GM12878 (cell line): ENCODE measurements at regions not wholly inside any gene's neighbourhood (a gene's known extent, or its start where the extent isn't known, plus 50 kb on each side); places are given as distances from the start of the nearest gene placed in this dataset.

Experiments used
- ATAC-seq: fragments of 200-7000 bp; cut with Tn5 transposase; 3 replicates; pipeline ENCODE4 v1.9.1; 2020; ENCODE audit warnings: mild to moderate bottlenecking, moderate library complexity
- BruUV-seq: library from RNA; stranded (reverse); fragments of 400-500 nt; replicated peaks from 2 replicates; lab custom pipeline; 2021; lab: Mats Ljungman, UMichigan
- CTCF ChIA-PET: fragments of 300-600 bp; sonication (Branson Sonifier 250); formaldehyde crosslinking; extraction: SDS; loops from one replicate; lab custom pipeline; 2021; ENCODE audit warnings: inconsistent platforms; lab: Yijun Ruan, JAX
- POLR2A ChIA-PET: fragments of 350-600 bp; formaldehyde crosslinking; extraction: SDS; loops from one replicate; lab custom pipeline; 2021; ENCODE audit warnings: inconsistent platforms; lab: Charles Lee
- RAD21 ChIA-PET: fragments of 300-600 bp; sonication (Branson Sonifier 250); formaldehyde crosslinking; loops from one replicate; lab custom pipeline; 2023; ENCODE audit warnings: antibody characterized with exemption; ENCODE audit not compliant: unreplicated experiment; lab: Charles Lee
- SMC1A ChIA-PET: fragments of 300-600 bp; sonication (Branson Sonifier 250); formaldehyde crosslinking; loops from one replicate; lab custom pipeline; 2023; ENCODE audit not compliant: unreplicated experiment, uncharacterized antibody; lab: Charles Lee
- DNase-seq: peaks from one replicate; pipeline ENCODE4 v3.0.0-alpha.2; 2011; ENCODE audit warnings: low read depth, low spot score
- FAIRE-seq: peaks from 3 replicates; lab custom pipeline; 2011; peaks lifted over from hg19 to GRCh38; lab: Jason Lieb, UNC
- H2AFZ ChIP-seq: 2 replicates; pipeline ENCODE4 v1.6.0; 2011; ENCODE audit warnings: low read depth, low read length, control low read depth; ENCODE audit not compliant: control insufficient read depth
- H3K27ac ChIP-seq: 2 replicates; pipeline ENCODE4 v1.5.1; 2011; ENCODE audit warnings: control low read depth; ENCODE audit not compliant: control insufficient read depth, insufficient read depth
- H3K27me3 ChIP-seq, 2 experiments: replicated peaks in 1 of 2; 2 replicates each; pipeline versions ENCODE4 v1.6.0 to v1.6.1; 2011; ENCODE audit warnings: low read length in 1 of 2; ENCODE audit not compliant: control insufficient read depth in 2 of 2, insufficient read depth in 2 of 2
- H3K36me3 ChIP-seq, 2 experiments: 2 replicates each; pipeline ENCODE4 v1.5.1; 2011; ENCODE audit warnings: low read length in 1 of 2; ENCODE audit not compliant: control insufficient read depth in 2 of 2, insufficient read depth in 2 of 2
- H3K4me1 ChIP-seq: 2 replicates; pipeline ENCODE4 v1.6.1; 2011; ENCODE audit warnings: mild to moderate bottlenecking, low read length, moderate library complexity, mixed read lengths; ENCODE audit not compliant: control insufficient read depth, insufficient read depth
- H3K4me2 ChIP-seq: 2 replicates; pipeline ENCODE4 v1.6.0; 2011; ENCODE audit warnings: control low read depth; ENCODE audit not compliant: control insufficient read depth, insufficient read depth
- H3K4me3 ChIP-seq: fragments of 200-600 bp; sonication (generic); 2 replicates; pipeline ENCODE4 v1.5.1; 2016
- H3K79me2 ChIP-seq: 2 replicates; pipeline ENCODE4 v1.6.0; 2011; ENCODE audit warnings: low read length; ENCODE audit not compliant: control insufficient read depth, insufficient read depth
- H3K9ac ChIP-seq: 2 replicates; pipeline ENCODE4 v1.8.0; 2011; ENCODE audit warnings: low read length, control low read depth, mixed read lengths; ENCODE audit not compliant: control insufficient read depth, insufficient read depth
- H3K9me3 ChIP-seq: replicated peaks from 3 replicates; pipeline ENCODE4 v1.5.1; 2011; ENCODE audit warnings: mild to moderate bottlenecking, low read length; ENCODE audit not compliant: control insufficient read depth, insufficient read depth
- H4K20me1 ChIP-seq: 2 replicates; pipeline ENCODE4 v1.6.0; 2011; ENCODE audit not compliant: control insufficient read depth, insufficient read depth
- CHD1 ChIP-seq: IDR thresholded peaks from 2 replicates; pipeline ENCODE4 v1.6.1; 2012; ENCODE audit warnings: low read depth, low read length, improper control_type of control experiment
- CREB1 ChIP-seq: IDR thresholded peaks from 2 replicates; pipeline ENCODE4 v1.6.1; 2012; ENCODE audit warnings: low read depth, mild to moderate bottlenecking, inconsistent platforms
- KAT2A ChIP-seq: conservative IDR thresholded peaks from 2 replicates; pipeline ENCODE4 v1.6.1; 2011; ENCODE audit warnings: low read depth, low read length; ENCODE audit not compliant: control insufficient read depth
- NRF1 ChIP-seq: conservative IDR thresholded peaks from 2 replicates; pipeline ENCODE4 v1.6.1; 2011; ENCODE audit warnings: mild to moderate bottlenecking, low read depth, low read length, improper control_type of control experiment
- PAX5 ChIP-seq: IDR thresholded peaks from 2 replicates; pipeline ENCODE4 v1.6.1; 2011; ENCODE audit warnings: low read depth, low read length, borderline replicate concordance
- SREBF1 ChIP-seq: IDR thresholded peaks from 2 replicates; pipeline ENCODE4 v1.6.1; 2012; ENCODE audit warnings: mild to moderate bottlenecking, low read length
- SREBF2 ChIP-seq: IDR thresholded peaks from 2 replicates; pipeline ENCODE4 v1.6.1; 2012; ENCODE audit warnings: mild to moderate bottlenecking, low read length
- TBL1XR1 ChIP-seq: IDR thresholded peaks from 2 replicates; pipeline ENCODE4 v1.6.1; 2012; ENCODE audit warnings: low read depth, low read length, improper control_type of control experiment
- ZNF207 ChIP-seq: fragments of 450-650 bp; IDR thresholded peaks from 2 replicates; pipeline ENCODE4 v1.6.1; 2014; ENCODE audit warnings: antibody characterized with exemption, mild to moderate bottlenecking, borderline replicate concordance
- WGBS: methylation state at CpG from one replicate; pipeline ENCODE4 v1.1.6; 2016; ENCODE audit warnings: low lambda C conversion rate; ENCODE audit not compliant: insufficient replicate concordance, insufficient coverage; ENCODE audit errors: missing lambda C conversion rate; 5-methylcytosine and 5-hydroxymethylcytosine counted together
- in situ Hi-C: fragments of 300-500 bp; cut with MboI; formaldehyde crosslinking; loops from 9 replicates; pipeline ENCODE4 v1.14.3; 2018; ENCODE audit warnings: mixed read lengths
- intact Hi-C: fragments of 100-400 bp; cut with micrococcal nuclease; formaldehyde crosslinking; loops from one replicate; pipeline ENCODE4 v1.14.2; 2022; ENCODE audit not compliant: unreplicated experiment
- TF ChIP-seq, protein P1 (sequence below): fragments of 450-650 bp; IDR thresholded peaks from 2 replicates; pipeline ENCODE4 v1.6.1; 2017; ENCODE audit warnings: mild to moderate bottlenecking, moderate library complexity
- TF ChIP-seq, protein P2 (sequence below): fragments of 450-650 bp; formaldehyde crosslinking; IDR thresholded peaks from 2 replicates; pipeline ENCODE4 v1.4.0; 2020; ENCODE audit warnings: mild to moderate bottlenecking, moderate library complexity
- TF ChIP-seq, protein P3 (sequence below): IDR thresholded peaks from 2 replicates; pipeline ENCODE4 v1.6.1; 2011; ENCODE audit warnings: mild to moderate bottlenecking, low read depth, low read length, moderate library complexity; ENCODE audit not compliant: insufficient replicate concordance

DNA sequence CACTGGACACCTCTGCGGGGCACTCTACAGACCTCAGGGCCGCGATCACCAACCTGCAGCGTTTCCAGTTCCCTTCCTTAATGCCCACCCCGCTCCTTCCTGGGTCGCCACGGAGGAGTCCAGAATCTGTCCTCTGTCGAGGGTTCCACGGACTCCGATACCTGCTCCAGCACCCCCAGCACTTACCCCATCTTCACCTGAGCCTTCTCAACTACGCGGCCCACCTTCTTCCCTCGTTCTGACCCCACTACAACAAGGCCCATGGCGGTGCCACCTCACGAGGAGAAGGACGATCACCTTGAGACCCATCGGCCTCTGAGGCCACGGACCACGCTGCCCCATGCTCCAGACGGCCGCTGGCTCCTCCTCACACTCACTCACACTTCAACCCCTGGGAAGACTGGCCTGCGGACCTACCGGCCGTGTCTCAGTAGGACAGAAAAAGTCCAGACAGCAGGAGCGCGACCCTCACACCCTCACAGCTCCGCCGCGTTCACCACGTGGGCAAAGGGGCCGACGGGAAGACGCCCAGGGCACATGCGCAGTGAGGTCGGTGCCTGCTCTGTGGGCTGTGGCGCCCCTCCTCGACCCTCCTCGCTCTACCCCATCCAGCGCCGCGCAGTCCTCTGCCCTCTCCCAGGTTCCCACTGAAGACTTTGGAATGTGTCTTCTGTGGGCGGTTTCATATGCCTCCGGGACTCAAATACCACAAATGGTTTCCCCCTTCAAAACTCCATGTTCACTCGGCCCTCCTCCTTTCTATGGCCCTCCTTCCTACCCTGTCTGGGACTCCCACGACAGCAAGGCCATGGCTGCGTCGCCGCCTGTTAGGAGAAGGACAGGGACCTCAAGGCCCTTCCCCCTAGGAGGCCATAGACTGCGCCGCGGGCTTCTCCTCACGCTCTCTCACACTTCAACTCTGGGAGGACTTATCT lies 193.9 kb upstream of the PHF14 start:
- in situ Hi-C loops = no loop called here
- no peaks in the 10 kb centered on the region for H3K9me3 ChIP-seq
- ATAC-seq (no peak), DNase-seq (no peak), FAIRE-seq (no peak)
- no peaks in the 10 kb centered on the region for H3K79me2 ChIP-seq
- no peaks in the 10 kb centered on the region for H3K4me1 ChIP-seq
- ChIA-PET SMC1A (no interaction called here), CTCF (no interaction called here)
- H3K4me3 ChIP-seq = no peak overlapping the region
- no peak overlapping the region for H2AFZ ChIP-seq
- BruUV-seq = no TSS peak
- intact Hi-C loops = no loop called here
- H3K36me3 ChIP-seq = no peaks in the 10 kb centered on the region
- H3K27me3 ChIP-seq = no peaks in the 10 kb centered on the region
- H3K27ac ChIP-seq = no peak overlapping the region
- no peak overlapping the region for H3K4me2 ChIP-seq
- no peak overlapping the region for H3K9ac ChIP-seq
- TF ChIP-seq, protein P1, sequence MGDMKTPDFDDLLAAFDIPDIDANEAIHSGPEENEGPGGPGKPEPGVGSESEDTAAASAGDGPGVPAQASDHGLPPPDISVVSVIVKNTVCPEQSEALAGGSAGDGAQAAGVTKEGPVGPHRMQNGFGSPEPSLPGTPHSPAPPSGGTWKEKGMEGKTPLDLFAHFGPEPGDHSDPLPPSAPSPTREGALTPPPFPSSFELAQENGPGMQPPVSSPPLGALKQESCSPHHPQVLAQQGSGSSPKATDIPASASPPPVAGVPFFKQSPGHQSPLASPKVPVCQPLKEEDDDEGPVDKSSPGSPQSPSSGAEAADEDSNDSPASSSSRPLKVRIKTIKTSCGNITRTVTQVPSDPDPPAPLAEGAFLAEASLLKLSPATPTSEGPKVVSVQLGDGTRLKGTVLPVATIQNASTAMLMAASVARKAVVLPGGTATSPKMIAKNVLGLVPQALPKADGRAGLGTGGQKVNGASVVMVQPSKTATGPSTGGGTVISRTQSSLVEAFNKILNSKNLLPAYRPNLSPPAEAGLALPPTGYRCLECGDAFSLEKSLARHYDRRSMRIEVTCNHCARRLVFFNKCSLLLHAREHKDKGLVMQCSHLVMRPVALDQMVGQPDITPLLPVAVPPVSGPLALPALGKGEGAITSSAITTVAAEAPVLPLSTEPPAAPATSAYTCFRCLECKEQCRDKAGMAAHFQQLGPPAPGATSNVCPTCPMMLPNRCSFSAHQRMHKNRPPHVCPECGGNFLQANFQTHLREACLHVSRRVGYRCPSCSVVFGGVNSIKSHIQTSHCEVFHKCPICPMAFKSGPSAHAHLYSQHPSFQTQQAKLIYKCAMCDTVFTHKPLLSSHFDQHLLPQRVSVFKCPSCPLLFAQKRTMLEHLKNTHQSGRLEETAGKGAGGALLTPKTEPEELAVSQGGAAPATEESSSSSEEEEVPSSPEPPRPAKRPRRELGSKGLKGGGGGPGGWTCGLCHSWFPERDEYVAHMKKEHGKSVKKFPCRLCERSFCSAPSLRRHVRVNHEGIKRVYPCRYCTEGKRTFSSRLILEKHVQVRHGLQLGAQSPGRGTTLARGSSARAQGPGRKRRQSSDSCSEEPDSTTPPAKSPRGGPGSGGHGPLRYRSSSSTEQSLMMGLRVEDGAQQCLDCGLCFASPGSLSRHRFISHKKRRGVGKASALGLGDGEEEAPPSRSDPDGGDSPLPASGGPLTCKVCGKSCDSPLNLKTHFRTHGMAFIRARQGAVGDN = no peak
- TF ChIP-seq SREBF1 (no peak), KAT2A (no peak), NRF1 (no peak), TBL1XR1 (no peak), CREB1 (no peak), CHD1 (no peak), PAX5 (no peak), ZNF207 (no peak), SREBF2 (no peak)
- TF ChIP-seq, protein P2, sequence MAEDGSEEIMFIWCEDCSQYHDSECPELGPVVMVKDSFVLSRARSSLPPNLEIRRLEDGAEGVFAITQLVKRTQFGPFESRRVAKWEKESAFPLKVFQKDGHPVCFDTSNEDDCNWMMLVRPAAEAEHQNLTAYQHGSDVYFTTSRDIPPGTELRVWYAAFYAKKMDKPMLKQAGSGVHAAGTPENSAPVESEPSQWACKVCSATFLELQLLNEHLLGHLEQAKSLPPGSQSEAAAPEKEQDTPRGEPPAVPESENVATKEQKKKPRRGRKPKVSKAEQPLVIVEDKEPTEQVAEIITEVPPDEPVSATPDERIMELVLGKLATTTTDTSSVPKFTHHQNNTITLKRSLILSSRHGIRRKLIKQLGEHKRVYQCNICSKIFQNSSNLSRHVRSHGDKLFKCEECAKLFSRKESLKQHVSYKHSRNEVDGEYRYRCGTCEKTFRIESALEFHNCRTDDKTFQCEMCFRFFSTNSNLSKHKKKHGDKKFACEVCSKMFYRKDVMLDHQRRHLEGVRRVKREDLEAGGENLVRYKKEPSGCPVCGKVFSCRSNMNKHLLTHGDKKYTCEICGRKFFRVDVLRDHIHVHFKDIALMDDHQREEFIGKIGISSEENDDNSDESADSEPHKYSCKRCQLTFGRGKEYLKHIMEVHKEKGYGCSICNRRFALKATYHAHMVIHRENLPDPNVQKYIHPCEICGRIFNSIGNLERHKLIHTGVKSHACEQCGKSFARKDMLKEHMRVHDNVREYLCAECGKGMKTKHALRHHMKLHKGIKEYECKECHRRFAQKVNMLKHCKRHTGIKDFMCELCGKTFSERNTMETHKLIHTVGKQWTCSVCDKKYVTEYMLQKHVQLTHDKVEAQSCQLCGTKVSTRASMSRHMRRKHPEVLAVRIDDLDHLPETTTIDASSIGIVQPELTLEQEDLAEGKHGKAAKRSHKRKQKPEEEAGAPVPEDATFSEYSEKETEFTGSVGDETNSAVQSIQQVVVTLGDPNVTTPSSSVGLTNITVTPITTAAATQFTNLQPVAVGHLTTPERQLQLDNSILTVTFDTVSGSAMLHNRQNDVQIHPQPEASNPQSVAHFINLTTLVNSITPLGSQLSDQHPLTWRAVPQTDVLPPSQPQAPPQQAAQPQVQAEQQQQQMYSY (CRISPR knock-in tag) = no peak
- TF ChIP-seq, protein P3, sequence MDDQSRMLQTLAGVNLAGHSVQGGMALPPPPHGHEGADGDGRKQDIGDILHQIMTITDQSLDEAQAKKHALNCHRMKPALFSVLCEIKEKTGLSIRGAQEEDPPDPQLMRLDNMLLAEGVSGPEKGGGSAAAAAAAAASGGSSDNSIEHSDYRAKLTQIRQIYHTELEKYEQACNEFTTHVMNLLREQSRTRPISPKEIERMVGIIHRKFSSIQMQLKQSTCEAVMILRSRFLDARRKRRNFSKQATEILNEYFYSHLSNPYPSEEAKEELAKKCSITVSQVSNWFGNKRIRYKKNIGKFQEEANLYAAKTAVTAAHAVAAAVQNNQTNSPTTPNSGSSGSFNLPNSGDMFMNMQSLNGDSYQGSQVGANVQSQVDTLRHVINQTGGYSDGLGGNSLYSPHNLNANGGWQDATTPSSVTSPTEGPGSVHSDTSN = no peak
- TF ChIP-seq, all 136 proteins: peak for 0
- H4K20me1 ChIP-seq = no peaks in the 10 kb centered on the region
- WGBS = 66% methylated on average over 52 of the region's 52 CpGs
- RAD21 ChIA-PET = no interaction called here
- POLR2A ChIA-PET = no interaction called here
